ENCODE measurements at regions not wholly inside any gene's neighbourhood (a gene's known extent, or its start where the extent isn't known, plus 50 kb on each side); places are given as distances from the start of the nearest gene placed in this dataset.

GRCh38 chr1:147076442-147076841, 95.8 kb downstream of the PRKAB2 start:
- TF ChIP-seq, protein P1, sequence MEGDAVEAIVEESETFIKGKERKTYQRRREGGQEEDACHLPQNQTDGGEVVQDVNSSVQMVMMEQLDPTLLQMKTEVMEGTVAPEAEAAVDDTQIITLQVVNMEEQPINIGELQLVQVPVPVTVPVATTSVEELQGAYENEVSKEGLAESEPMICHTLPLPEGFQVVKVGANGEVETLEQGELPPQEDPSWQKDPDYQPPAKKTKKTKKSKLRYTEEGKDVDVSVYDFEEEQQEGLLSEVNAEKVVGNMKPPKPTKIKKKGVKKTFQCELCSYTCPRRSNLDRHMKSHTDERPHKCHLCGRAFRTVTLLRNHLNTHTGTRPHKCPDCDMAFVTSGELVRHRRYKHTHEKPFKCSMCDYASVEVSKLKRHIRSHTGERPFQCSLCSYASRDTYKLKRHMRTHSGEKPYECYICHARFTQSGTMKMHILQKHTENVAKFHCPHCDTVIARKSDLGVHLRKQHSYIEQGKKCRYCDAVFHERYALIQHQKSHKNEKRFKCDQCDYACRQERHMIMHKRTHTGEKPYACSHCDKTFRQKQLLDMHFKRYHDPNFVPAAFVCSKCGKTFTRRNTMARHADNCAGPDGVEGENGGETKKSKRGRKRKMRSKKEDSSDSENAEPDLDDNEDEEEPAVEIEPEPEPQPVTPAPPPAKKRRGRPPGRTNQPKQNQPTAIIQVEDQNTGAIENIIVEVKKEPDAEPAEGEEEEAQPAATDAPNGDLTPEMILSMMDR (IDR thresholded peaks at IDR 0.05; ENCODE audit: extremely low read depth in 1 of 2, insufficient read depth in 1 of 2, low read depth in 1 of 2, low read length in 2 of 2) = no peak
- TF ChIP-seq MYC (IDR thresholded peaks at IDR 0.05; ENCODE audit: low read depth, low read length) = no peak
- TF ChIP-seq POLR2A (IDR thresholded peaks at IDR 0.05; ENCODE audit: low read depth, low read length) = no peak
